Endothelial cell of umbilical vein (primary cell): ENCODE measurements at regions not wholly inside any gene's neighbourhood (a gene's known extent, or its start where the extent isn't known, plus 50 kb on each side); places are given as distances from the start of the nearest gene placed in this dataset.

Source experiments
- BruUV-seq: library from RNA; stranded (reverse); fragments of 400-500 nt; replicated peaks from 2 replicates; lab custom pipeline; 2021; lab: Mats Ljungman, UMichigan
- CTCF ChIA-PET: fragments of 300-600, 350-600 bp; sonication (Branson Sonifier 250); formaldehyde crosslinking; loops from one replicate; lab custom pipeline; 2021; ENCODE audit warnings: antibody characterized with exemption, inconsistent platforms; lab: Charles Lee
- POLR2A ChIA-PET: fragments of 300-600, 350-600 bp; sonication (Branson Sonifier 250); formaldehyde crosslinking; loops from one replicate; lab custom pipeline; 2021; ENCODE audit warnings: antibody characterized with exemption, inconsistent platforms; lab: Charles Lee
- DNase-seq: peaks from one replicate; pipeline ENCODE4 v3.0.0-alpha.2; 2011; ENCODE audit warnings: low read depth, low spot score
- FAIRE-seq: peaks from 2 replicates; lab custom pipeline; 2011; peaks lifted over from hg19 to GRCh38; lab: Jason Lieb, UNC
- H2AFZ ChIP-seq: 2 replicates; pipeline ENCODE4 v1.6.0; 2012; ENCODE audit warnings: low read depth, low read length, control low read depth, inconsistent platforms
- H3K27ac ChIP-seq: 2 replicates; pipeline ENCODE4 v1.5.1; 2011; ENCODE audit warnings: low read depth, mild to moderate bottlenecking, control low read depth, low read length, moderate library complexity; ENCODE audit not compliant: insufficient read depth
- H3K27me3 ChIP-seq, 2 experiments: 2 replicates each; pipeline versions ENCODE4 v1.6.0 to v1.6.1; 2011; ENCODE audit warnings: low read length in 2 of 2, mixed read lengths in 1 of 2; ENCODE audit not compliant: control insufficient read depth in 2 of 2, insufficient read depth in 2 of 2
- H3K36me3 ChIP-seq, 2 experiments: 2 replicates in 1 of 2; 3 replicates in 1 of 2; pipeline ENCODE4 v1.5.1; 2011; ENCODE audit warnings: low read length in 2 of 2, mild to moderate bottlenecking in 1 of 2, moderate library complexity in 1 of 2; ENCODE audit not compliant: control insufficient read depth in 2 of 2, insufficient read depth in 2 of 2; ENCODE audit errors: extremely low read depth in 1 of 2
- H3K4me1 ChIP-seq: 3 replicates; pipeline ENCODE4 v1.5.1; 2011; ENCODE audit warnings: mild to moderate bottlenecking, low read length; ENCODE audit not compliant: control insufficient read depth, insufficient read depth; ENCODE audit errors: extremely low read depth
- H3K4me2 ChIP-seq: 2 replicates; pipeline ENCODE4 v1.6.1; 2011; ENCODE audit warnings: low read length, control low read depth, mixed read lengths; ENCODE audit not compliant: insufficient read depth
- H3K4me3 ChIP-seq, 3 experiments: fragments of 200-600 bp in 1 of 3; sonication (generic), shearing (Covaris generic) in 1 of 3; replicated peaks in 1 of 3; 2 replicates each; pipeline ENCODE4 v1.5.1; 2011 to 2016; ENCODE audit warnings: control low read depth in 3 of 3, low read length in 3 of 3, mild to moderate bottlenecking in 2 of 3, inconsistent platforms in 1 of 3, low read depth in 1 of 3, moderate library complexity in 1 of 3; ENCODE audit not compliant: insufficient read depth in 1 of 3
- H3K79me2 ChIP-seq: 2 replicates; pipeline ENCODE4 v1.6.0; 2012; ENCODE audit warnings: low read length, inconsistent platforms; ENCODE audit not compliant: control insufficient read depth, insufficient read depth
- H3K9ac ChIP-seq: replicated peaks from 2 replicates; pipeline ENCODE3; 2011; ENCODE audit warnings: low read length, control low read depth; ENCODE audit not compliant: insufficient read depth; ENCODE audit errors: extremely low read depth
- H3K9me1 ChIP-seq: replicated peaks from 3 replicates; pipeline ENCODE4 v1.6.0; 2011; ENCODE audit warnings: mild to moderate bottlenecking, low read length; ENCODE audit not compliant: control insufficient read depth, insufficient read depth; ENCODE audit errors: extremely low read depth
- H3K9me3 ChIP-seq: replicated peaks from 2 replicates; pipeline ENCODE4 v1.5.1; 2012; ENCODE audit warnings: low read length, inconsistent platforms; ENCODE audit not compliant: control insufficient read depth, insufficient read depth
- H4K20me1 ChIP-seq: replicated peaks from 2 replicates; pipeline ENCODE3; 2011; ENCODE audit warnings: mild to moderate bottlenecking, low read length; ENCODE audit not compliant: control insufficient read depth, insufficient read depth; ENCODE audit errors: extremely low read depth
- CTCF ChIP-seq, 2 donors: IDR thresholded peaks; 1 replicate in 1 of 2; 2 replicates in 1 of 2; pipeline ENCODE4 v1.5.1; 2011; ENCODE audit warnings: low read length in 2 of 2, mild to moderate bottlenecking in 2 of 2, moderate library complexity in 2 of 2, control low read depth in 1 of 2, inconsistent platforms in 1 of 2, low read depth in 1 of 2; ENCODE audit not compliant: insufficient read depth in 1 of 2; ENCODE audit errors: extremely low read depth in 1 of 2
- EZH2 ChIP-seq: IDR thresholded peaks from 2 replicates; pipeline ENCODE4 v1.6.1; 2012; ENCODE audit warnings: borderline replicate concordance, low read depth, mild to moderate bottlenecking, moderate library complexity, low read length, inconsistent platforms; ENCODE audit not compliant: severe bottlenecking
- FOS ChIP-seq: IDR thresholded peaks from 2 replicates; pipeline ENCODE4 v1.6.1; 2011; ENCODE audit warnings: mild to moderate bottlenecking, low read length, moderate library complexity, borderline replicate concordance; ENCODE audit not compliant: insufficient read depth
- GATA2 ChIP-seq: IDR thresholded peaks from 2 replicates; pipeline ENCODE4 v1.7.0; 2011; ENCODE audit warnings: low read depth, mild to moderate bottlenecking, moderate library complexity, mixed read lengths, low read length; ENCODE audit not compliant: insufficient read length, insufficient read depth
- JUN ChIP-seq: IDR thresholded peaks from 2 replicates; pipeline ENCODE4 v1.6.1; 2011; ENCODE audit warnings: borderline replicate concordance, low read depth; ENCODE audit not compliant: insufficient read length, insufficient read depth
- MAX ChIP-seq: IDR thresholded peaks from 2 replicates; pipeline ENCODE4 v1.6.1; 2011; ENCODE audit not compliant: insufficient read depth, insufficient read length
- MYC ChIP-seq: IDR thresholded peaks from one replicate; pipeline ENCODE4 v1.6.1; 2011; ENCODE audit warnings: mild to moderate bottlenecking, low read depth, low read length
- POLR2A ChIP-seq: IDR thresholded peaks from 2 replicates; pipeline ENCODE4 v1.6.1; 2012; ENCODE audit warnings: low read depth, mild to moderate bottlenecking, control low read depth, low read length
- POLR2AphosphoS5 ChIP-seq: IDR thresholded peaks from 2 replicates; pipeline ENCODE4 v1.6.1; 2012; ENCODE audit warnings: low read depth, mild to moderate bottlenecking, control low read depth, low read length, moderate library complexity; ENCODE audit not compliant: insufficient read depth
- dilution Hi-C: fragments of 300-500 bp; cut with MboI; formaldehyde crosslinking; loops from one replicate; pipeline ENCODE4 v1.15.0; 2019; ENCODE audit warnings: low sequenced_read_pairs; ENCODE audit not compliant: extremely low pct_ligation_motif_present
- intact Hi-C: fragments of 100-400 bp; cut with micrococcal nuclease; formaldehyde crosslinking; loops from one replicate; pipeline ENCODE4 v1.10.0; 2022

GRCh38 chr2:238726670-238727584, 121.0 kb upstream of the TWIST2 start:
- H4K20me1 ChIP-seq: no peaks in the 10 kb centered on the region
- POLR2A ChIA-PET: no interaction called here
- intact Hi-C loops: no loop called here

More at GRCh38 chr2:238726670-238727584, 121.0 kb upstream of the TWIST2 start:
- no peaks in the 10 kb centered on the region for H3K9me1 ChIP-seq
- no peaks in the 10 kb centered on the region for H3K27me3 ChIP-seq
- no peaks in the 10 kb centered on the region for H3K36me3 ChIP-seq
- H3K79me2 ChIP-seq: no peaks in the 10 kb centered on the region
- no peak overlapping the region for H3K4me2 ChIP-seq
- TF ChIP-seq CTCF (IDR thresholded peaks at IDR 0.05; ENCODE audit: extremely low read depth in 1 of 2, insufficient read depth in 1 of 2, low read depth in 1 of 2, low read length in 2 of 2) (no peak), POLR2A (no peak), POLR2AphosphoS5 (no peak), FOS (no peak), MYC (no peak), GATA2 (no peak), JUN (no peak), EZH2 (no peak), MAX (no peak)
- BruUV-seq: no TSS peak
- no peak overlapping the region for H2AFZ ChIP-seq
- CTCF ChIA-PET: no interaction called here
- no peak overlapping the region for H3K27ac ChIP-seq
- dilution Hi-C loops: no loop called here
- H3K4me3 ChIP-seq: no peak overlapping the region
- H3K4me1 ChIP-seq: no peaks in the 10 kb centered on the region
- no peak for DNase-seq
- no peak for FAIRE-seq
- no peak overlapping the region for H3K9ac ChIP-seq
- H3K9me3 ChIP-seq: peaks cover 2% of the 10 kb centered on the region
